ENCODE measurements at regions not wholly inside any gene's neighbourhood (a gene's known extent, or its start where the extent isn't known, plus 50 kb on each side); places are given as distances from the start of the nearest gene placed in this dataset.

DNA sequence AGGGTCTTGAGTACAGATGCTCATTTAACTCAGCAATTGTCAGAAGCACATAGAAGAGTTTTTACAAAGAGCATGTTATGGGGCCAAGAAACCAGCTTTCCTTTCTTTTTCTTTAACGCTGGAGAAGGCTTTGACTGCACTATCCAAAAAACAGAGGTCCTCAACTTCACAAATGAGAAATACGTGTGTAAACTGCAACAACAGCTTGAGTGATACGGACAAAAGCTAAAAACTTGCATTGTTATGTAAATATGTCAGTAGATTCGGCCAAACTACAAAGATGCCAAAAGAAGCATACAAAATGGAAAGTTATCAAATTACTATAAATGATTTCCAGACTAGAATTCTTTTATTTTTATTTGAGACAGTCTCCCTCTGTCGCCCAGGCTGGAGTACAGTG is 62.4 kb upstream of the C10orf90 start:
- Histone ChIP-seq H3K27ac (no peak overlapping the region), H3K27me3 (replicated peaks) (no peaks in the 10 kb centered on the region), H3K36me3 (replicated peaks) (no peaks in the 10 kb centered on the region), H3K4me3 (ENCODE audit: low read depth, low read length) (no peak overlapping the region)
- TF ChIP-seq, protein P1, sequence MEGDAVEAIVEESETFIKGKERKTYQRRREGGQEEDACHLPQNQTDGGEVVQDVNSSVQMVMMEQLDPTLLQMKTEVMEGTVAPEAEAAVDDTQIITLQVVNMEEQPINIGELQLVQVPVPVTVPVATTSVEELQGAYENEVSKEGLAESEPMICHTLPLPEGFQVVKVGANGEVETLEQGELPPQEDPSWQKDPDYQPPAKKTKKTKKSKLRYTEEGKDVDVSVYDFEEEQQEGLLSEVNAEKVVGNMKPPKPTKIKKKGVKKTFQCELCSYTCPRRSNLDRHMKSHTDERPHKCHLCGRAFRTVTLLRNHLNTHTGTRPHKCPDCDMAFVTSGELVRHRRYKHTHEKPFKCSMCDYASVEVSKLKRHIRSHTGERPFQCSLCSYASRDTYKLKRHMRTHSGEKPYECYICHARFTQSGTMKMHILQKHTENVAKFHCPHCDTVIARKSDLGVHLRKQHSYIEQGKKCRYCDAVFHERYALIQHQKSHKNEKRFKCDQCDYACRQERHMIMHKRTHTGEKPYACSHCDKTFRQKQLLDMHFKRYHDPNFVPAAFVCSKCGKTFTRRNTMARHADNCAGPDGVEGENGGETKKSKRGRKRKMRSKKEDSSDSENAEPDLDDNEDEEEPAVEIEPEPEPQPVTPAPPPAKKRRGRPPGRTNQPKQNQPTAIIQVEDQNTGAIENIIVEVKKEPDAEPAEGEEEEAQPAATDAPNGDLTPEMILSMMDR (IDR thresholded peaks at IDR 0.05; ENCODE audit: low read depth, low read length, missing control alignments) = no peak
- in situ Hi-C loops (cut with HindIII; ENCODE audit: low pct_ligation_motif_present, low sequenced_read_pairs) = no loop called here
- DNase-seq = no peak

DNA sequence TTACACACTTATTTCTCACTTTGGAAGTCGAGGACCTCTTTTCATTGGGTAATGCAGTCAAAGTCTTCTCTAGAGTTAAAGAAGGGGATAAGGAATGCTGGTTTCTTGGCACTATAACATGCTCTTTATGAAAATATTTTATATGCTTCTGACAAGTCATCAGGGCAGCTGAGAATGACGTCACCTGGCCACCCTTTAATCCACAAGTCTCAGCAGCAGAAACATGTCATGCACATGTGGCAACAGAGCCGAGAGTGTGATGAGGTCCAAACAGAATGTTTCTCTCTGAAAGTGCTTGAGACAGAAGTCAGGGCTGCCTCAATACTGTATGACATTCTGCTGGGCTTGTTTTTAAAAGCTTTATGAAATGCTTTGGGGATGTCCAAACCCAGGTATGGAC is 63.5 kb upstream of the C10orf90 start:
- Histone ChIP-seq H3K27me3 (replicated peaks) (no peaks in the 10 kb centered on the region), H3K36me3 (replicated peaks) (no peaks in the 10 kb centered on the region), H3K4me3 (ENCODE audit: low read depth, low read length) (no peak overlapping the region), H3K27ac (no peak overlapping the region)
- in situ Hi-C loops (cut with HindIII; ENCODE audit: low pct_ligation_motif_present, low sequenced_read_pairs) = no loop called here
- DNase-seq = no peak
- TF ChIP-seq, protein P1 (IDR thresholded peaks at IDR 0.05; ENCODE audit: low read depth, low read length, missing control alignments) = no peak

DNA sequence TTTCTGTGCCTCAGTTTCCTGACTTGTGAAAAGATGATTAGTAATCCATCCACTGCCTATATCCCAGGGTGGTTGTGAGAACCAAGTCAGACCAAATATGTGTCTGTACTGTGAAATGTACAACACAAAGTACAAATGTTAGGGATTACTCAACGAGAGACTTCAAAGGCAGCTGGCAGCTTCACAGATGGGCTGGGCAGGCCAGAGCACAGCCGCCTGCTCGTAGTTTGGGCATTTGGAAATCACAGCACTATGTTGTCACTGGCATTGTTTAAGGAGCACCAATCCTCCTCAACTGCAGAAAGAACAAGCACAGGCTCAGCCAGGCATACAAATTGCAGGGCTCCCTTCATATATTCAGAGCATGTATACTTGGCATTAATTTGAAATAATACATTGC is 64.5 kb upstream of the C10orf90 start:
- no peak overlapping the region for H3K27ac ChIP-seq
- H3K36me3 ChIP-seq (replicated peaks) = no peaks in the 10 kb centered on the region
- no peak for DNase-seq
- H3K27me3 ChIP-seq (replicated peaks) = no peaks in the 10 kb centered on the region
- TF ChIP-seq, protein P1 (IDR thresholded peaks at IDR 0.05; ENCODE audit: low read depth, low read length, missing control alignments) = no peak
- in situ Hi-C loops (cut with HindIII; ENCODE audit: low pct_ligation_motif_present, low sequenced_read_pairs) = no loop called here
- H3K4me3 ChIP-seq (ENCODE audit: low read depth, low read length) = no peak overlapping the region

DNA sequence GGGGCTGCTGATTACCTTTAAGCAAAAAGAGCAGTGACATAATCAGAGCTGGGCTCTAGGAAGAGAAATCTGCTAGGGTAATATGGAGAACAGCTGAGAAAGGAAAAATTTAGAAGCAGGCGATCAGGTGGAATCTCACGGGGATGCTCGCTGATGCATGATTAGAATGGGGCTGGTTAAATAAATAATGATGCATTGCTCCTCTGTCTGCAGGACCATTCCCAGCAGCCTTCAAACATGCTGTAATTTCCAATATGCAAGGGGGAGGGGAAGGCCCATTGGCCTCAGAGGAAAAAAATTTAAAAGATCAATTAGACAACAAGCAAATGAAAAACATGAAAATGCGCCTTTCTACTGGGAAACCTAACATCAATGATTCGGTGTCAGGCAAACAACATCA is 65.6 kb upstream of the C10orf90 start:
- Histone ChIP-seq H3K27me3 (replicated peaks) (no peaks in the 10 kb centered on the region), H3K27ac (no peak overlapping the region), H3K36me3 (replicated peaks) (no peaks in the 10 kb centered on the region), H3K4me3 (ENCODE audit: low read depth, low read length) (no peak overlapping the region)
- TF ChIP-seq, protein P1 (IDR thresholded peaks at IDR 0.05; ENCODE audit: low read depth, low read length, missing control alignments) = no peak
- in situ Hi-C loops (cut with HindIII; ENCODE audit: low pct_ligation_motif_present, low sequenced_read_pairs) = no loop called here
- DNase-seq = no peak

DNA sequence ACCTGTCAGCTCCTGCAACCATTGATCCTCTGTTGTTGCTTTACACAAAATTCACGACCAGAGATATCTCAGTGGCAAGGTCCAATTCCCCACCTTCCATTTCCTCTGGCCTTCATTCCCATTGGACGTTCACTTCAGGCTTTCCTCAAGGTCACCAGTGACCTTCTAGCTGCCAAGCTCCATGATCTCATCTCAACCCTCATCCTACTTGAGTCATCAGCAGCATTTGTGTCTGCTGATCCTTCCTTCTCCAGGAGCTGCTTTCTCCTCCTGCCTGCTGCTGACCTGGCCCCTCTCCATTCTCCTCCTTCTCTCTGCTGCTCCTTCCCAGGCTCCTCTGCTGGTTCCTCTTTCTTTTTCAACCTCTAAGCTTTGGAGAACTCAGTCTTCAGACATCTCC is 66.2 kb upstream of the C10orf90 start:
- in situ Hi-C loops (cut with HindIII; ENCODE audit: low pct_ligation_motif_present, low sequenced_read_pairs) = no loop called here
- no peaks in the 10 kb centered on the region for H3K27me3 ChIP-seq (replicated peaks)
- H3K27ac ChIP-seq = no peak overlapping the region
- no peaks in the 10 kb centered on the region for H3K36me3 ChIP-seq (replicated peaks)
- TF ChIP-seq, protein P1 (IDR thresholded peaks at IDR 0.05; ENCODE audit: low read depth, low read length, missing control alignments) = no peak
- DNase-seq = no peak
- no peak overlapping the region for H3K4me3 ChIP-seq (ENCODE audit: low read depth, low read length)

DNA sequence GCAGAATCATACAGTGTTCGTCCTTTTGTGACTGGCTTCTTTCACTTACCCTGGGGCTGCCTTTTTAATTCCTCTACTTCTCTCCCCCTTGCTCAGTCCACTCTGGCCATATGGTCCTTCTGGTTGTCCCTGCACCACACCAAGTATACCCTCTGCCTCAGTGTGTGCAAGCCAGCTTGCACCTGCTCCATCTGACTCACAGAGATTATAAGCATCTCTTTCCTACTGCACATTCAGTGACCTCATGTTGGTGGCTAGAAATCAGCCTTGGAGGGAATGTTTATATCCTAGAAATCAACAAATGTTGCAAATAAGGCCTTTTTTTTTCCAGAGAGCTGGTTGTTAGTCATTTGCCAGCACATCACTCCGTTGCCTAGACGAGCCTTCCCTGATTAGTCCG is 67.5 kb upstream of the C10orf90 start:
- TF ChIP-seq, protein P1 (IDR thresholded peaks at IDR 0.05; ENCODE audit: low read depth, low read length, missing control alignments) = no peak
- Histone ChIP-seq H3K36me3 (replicated peaks) (no peaks in the 10 kb centered on the region), H3K4me3 (ENCODE audit: low read depth, low read length) (no peak overlapping the region), H3K27me3 (replicated peaks) (no peaks in the 10 kb centered on the region), H3K27ac (no peak overlapping the region)
- in situ Hi-C loops (cut with HindIII; ENCODE audit: low pct_ligation_motif_present, low sequenced_read_pairs) = no loop called here
- DNase-seq = no peak

Data from brain microvascular endothelial cell (primary cell).